GM19455 (cell line): ENCODE measurements at regions not wholly inside any gene's neighbourhood (a gene's known extent, or its start where the extent isn't known, plus 50 kb on each side); places are given as distances from the start of the nearest gene placed in this dataset.
"Not testable (repeated sequence)": the region's sequence is repeated elsewhere in the genome, so short reads cannot be mapped to it uniquely, and the experiment has no call there.

Experiments used
- ATAC-seq: cut with Tn5 transposase; IDR thresholded peaks from one replicate; pipeline ENCODE4 v1.9.1; 2021; ENCODE audit not compliant: unreplicated experiment

DNA sequence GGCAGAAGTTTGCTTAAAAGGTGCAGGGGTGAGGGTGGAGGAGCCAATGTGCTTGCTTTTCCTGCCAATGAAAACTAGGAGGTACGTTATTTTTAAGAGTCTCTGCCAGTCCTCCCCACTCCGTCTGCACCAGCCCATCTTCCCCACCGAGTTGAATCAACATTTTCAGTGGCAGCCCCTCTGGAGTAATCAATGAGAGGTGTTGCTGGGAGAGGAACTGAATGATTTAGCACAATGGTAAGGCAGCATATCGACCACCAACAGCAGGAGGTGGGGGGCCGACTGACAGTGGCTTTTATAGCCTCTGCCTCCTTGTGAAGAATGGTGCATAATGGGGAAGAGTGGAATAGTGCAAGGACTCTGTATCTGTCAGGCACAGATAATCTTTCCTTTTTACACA, 1465.0 kb upstream of the GOT2 start:
- no peak for ATAC-seq

DNA sequence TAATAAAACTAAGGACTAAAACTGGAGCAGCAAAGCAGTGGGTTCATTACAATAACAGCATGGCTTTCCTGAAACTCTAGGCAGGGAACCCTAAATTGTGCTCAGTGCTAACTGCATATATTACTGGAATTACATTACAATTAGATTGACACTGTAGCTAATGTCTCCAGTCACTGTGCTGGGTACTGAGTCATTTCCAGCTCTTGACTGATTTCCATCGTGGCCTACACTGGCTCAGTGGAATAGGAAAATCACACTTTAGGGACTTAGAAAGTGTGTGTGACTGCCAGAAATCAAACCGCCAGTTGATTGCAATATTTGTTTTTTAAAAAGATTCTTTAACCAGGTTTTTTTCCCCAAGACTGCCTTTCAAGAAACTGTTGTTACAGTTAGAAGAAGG, 1447.4 kb upstream of the GOT2 start:
- ATAC-seq, result no peak

DNA sequence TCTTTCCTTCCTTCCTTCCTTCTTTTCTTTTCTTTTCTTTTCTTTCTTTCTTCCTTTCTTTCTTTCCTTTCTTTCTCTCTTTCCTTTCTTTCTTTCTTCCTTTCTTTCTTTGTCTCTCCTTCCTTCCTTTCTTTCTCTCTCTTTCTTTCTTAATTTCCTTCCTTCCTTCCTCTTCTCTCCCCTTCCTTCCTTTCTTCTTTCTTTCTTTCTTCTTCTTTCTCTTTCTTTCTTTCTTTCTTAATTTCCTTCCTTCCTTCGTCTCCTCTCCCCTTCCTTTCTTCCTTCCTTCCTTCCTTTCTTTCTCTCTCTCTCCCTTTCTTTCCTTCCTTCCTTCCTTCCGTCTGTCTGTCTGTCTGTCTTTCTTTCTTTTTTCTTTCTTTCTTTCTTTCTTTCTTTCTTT, 1446.5 kb upstream of the GOT2 start:
- ATAC-seq, result no peak

DNA sequence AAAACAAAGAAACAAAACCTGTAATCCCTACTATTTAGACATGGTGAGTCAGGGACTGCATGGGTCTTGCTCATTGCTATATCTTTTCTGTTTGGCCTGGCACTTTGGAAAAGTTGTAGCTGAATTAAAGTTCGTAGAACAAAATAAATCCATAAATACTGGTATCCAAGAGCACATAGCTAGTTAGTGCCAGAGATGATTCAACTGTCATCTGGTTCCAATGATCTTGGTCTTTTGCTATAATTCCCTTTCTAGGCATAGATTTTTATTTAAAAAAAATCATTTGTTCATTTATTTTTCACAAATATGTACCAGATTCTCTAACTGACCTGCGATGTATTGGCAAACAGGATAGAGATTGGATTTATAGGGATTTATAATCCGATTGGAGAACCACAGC, 1436.1 kb upstream of the GOT2 start:
- ATAC-seq, result no peak

DNA sequence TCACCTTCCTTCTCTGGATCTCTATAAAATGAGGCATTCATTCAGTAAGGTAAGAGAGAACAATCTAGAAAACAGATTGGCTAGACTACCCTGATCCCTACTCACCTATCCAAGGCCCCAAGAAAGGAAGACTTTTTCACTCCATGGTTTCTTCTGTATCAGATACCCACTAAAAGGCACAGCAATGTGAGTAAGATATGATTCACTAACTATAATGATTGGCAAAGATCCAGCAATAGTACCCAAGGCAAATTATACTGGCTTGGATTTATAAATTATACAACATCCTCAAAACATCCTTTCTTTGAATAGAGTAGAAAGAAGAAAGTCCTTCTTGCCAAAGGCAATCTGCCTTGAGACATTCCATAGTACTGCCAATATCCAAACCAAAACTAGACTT, 1432.0 kb upstream of the GOT2 start:
- ATAC-seq, result no peak

DNA sequence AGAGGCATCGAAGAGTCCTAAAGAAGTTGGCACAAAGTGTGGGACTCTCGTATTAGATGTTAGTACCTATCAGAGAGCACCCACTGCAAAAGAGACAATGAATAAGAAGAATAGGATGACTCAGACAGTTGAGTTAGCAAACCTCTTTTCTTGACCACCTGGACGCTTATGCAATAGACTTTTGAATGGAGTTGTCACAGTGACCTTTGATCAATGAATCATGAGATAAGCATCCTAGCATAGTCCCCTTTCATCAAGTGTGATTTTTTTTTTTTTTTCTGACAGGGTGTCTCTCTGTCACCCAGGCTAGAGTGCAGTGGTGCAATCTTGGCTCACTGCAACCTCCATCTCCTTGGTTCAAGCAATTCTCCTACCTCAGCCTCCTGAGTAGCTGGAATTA, 1417.9 kb upstream of the GOT2 start:
- no peak for ATAC-seq

DNA sequence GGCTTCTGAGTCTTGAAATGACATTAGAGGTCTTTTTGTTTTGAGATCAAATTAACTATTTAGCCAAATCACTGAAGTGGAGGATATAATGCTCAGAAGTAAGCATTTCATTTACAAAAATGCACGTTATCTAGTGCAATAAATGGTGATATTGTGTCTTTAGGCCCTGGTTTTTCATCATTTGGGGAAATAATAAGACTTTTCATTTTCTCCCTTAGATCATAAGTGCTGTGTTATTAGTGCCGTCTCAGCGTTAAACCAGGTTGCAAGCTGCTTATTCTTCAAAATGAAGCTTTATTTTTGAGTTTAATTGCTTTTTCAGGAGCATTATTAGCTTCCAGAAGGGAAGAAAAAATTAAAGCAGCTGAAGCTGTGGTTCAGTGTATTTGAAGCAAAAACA, 1416.8 kb upstream of the GOT2 start:
- no peak for ATAC-seq

DNA sequence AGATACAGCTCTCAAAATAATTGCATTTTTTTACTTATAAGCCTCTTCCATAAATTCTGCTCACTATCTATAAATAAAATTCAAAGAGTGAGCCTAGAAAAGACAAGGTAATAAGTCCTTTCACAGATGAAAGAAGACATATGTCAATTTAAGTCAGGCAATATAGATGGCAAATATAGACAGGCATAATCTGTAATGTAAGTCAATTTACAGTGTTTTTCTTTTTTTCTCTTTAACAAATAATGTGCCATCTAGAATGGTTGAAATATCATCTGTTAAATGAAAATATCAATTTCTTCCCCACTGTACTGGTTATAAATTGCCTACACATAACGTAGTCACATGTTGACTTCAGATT, 1409.2 kb upstream of the GOT2 start:
- no peak for ATAC-seq

DNA sequence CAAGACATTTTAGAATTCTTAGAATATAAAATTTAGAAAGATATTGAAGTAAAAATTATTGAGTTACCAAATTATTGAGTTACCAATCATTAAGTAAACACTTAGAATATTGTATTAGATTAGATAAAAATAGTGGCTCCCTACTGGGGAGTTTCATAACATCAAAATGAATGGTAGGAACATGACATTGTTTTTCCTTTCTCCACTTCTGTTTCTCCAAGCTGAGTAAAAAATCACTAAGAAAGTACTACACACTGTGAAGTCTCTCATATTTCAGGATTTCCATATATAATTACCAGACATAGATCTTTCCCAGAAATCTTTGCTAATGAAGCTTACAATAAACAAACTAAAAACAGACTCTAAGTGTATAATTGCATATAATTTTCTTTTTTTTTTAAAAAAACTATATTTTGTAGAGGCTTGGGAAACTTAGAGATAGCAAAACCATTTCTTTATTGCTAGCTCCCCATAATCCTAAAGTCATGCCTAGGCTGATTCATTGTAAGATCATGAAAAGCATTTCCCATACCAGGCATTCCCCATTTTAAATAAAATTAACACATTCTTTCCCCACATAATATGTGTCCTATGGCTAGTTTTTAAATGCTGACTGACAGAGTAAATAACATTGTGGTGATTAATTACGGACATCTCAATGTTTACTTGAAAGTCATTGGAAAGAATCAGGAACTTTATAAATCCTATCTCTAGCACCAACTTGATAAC, 1408.7 kb upstream of the GOT2 start:
- no peak for ATAC-seq

DNA sequence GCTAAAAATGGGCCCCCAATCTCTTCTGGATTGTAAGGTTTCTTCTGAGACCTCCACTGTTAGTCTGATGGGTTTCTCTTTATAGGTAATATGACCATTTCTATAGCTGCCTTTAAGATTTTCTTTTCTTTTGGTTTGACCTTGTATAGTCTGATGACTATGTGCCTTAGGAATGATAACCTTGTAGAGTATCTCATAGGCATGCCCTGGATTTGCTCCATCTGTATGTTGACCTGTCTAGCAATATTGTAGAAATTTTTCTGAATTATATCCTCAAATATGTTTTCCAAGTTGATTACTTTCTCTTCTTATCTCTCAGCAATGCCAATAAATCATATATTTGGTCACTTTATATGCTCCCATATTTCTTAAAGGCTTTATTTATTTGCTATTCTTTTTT, 1403.8 kb upstream of the GOT2 start:
- ATAC-seq, result no peak

DNA sequence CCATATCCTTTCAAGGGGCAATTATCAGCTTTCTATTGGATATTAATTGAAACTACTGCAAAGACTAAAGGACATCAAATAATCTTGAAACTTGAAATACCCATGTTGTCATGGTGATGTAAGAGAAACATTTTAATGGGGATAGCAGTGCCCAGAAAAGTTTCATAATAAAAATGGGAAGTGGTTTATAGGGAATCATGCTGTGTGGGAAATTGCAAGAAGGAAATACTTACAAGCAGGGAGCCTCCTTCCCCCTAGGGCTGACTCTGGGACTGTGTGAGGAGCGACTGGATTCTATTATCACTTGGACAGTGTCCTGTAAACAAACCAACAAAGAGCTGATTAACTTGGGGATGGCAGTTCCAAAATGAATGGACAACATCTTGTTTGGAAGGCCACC, 1393.1 kb upstream of the GOT2 start:
- ATAC-seq, result no peak

DNA sequence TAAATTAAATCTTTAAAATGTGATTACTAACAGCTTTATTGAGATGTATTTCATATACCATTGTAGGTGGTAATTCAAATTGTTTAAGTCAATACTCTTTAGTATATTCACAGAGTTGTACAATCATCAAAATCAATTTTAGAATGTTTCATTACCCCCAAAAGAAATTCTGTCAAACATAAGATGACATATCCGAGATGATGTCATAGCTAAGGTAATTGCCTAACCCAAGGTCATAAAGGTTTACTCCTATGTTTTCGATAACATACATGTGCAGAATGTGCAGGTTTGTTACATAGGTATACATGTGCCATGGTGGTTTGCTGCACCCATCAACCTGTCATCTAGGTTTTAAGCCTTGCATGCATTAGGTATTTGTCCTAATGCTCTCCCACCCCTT, 1392.0 kb upstream of the GOT2 start:
- ATAC-seq, result not testable (repeated sequence)

DNA sequence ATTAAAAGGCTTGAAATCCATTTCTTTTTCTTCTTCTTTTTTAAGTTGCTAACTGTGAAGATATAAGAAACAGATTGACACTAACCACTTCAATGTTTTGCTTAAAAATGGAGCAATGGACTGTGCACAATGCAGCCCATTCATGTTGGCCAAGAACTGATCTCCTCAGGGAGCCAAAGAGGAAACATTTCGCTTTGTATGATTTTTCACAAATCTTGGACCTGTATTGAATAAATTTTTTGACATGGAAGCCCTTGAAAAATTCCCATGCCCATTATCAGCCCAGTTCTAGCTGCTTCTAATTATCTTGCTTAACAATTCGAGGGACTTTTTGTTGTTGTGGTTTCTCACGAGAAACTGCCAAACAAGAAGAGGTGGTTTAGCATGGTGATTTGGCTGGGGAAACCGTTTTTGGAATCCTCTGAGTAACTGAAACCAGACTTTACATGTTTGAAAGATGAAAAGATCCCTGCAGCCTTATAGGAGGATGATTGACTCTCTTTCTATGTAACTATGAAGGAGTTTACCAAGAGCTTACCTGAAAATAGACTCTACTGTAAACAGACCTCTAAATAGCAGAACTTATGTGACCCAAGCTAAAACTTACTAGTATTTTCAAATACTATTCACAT, 1389.4 kb upstream of the GOT2 start:
- no peak for ATAC-seq

DNA sequence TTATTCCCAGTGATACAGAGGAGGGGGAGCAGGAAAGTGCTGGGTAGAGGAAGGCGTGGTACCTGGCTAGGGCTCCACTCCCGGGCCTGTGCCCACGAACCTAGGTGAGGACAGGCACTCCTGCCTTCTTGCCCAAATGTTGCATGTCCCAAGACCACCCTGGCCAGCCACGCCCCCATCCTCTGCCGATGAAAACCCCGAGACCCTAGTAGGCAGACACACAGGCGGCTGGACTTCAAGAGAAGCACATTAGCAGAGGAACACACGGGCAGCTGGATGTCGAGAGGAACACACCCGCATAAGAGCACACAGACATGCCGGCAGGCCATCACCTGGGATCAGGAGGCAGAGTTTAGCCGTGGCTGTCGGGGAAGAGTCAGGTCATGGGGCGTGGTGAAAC, 1386.5 kb upstream of the GOT2 start:
- no peak for ATAC-seq

DNA sequence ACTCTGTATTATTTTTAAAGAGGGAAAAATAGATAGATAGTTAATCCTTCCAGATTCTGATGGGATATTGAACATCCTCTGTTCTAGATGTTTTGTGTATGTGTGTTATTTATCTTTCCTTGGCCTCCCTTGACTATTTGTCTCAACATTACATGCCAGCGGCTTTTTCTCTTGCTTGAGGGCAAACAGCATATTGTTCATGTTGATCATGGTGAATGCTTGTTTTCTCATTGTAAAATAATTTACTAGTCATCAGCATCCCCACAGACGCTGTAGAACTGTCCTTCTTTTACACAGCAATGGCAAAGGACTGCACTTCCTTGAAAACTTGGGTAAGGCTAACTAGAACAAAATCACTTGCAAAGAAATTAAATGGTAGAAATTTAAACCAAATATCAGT, 1376.4 kb upstream of the GOT2 start:
- no peak for ATAC-seq

DNA sequence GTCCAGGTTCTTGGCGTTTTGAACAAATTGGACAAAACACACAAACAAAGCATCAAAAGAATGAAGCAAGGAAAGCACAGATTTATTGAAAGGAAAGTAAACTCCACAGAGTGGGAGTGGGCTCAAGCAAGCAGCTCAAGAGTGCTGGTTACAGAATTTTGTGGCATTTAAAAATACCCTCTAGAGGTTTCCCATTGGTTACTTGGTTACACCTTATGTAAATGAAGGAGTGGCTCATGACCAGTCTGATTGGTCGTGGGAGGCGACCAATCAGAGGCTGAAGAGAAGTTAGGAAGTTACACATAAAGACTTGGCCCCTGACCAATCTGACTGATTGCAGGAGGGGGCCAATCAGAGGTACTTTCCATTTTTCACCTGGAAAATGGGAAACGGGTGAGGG, 1373.8 kb upstream of the GOT2 start:
- no peak for ATAC-seq

DNA sequence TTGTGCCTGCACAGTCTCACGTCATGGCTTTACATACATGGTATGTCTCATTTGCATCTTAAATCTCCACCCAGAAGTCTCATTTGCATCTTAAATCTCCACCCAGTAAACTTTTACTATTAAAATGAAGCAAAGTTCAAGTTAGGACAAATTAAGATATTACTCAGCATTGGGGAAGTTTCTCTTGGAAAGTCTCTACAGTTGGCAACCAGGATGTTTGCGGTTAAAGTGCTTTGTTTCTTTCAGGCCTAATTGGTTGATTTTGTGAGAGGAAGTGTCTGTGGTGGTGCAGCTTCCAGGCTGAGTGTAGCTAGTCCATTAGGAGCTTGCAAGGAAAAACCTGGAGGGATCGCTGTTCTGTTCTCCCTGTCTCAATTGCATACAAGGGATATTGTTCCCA, 1373.3 kb upstream of the GOT2 start:
- no peak for ATAC-seq

DNA sequence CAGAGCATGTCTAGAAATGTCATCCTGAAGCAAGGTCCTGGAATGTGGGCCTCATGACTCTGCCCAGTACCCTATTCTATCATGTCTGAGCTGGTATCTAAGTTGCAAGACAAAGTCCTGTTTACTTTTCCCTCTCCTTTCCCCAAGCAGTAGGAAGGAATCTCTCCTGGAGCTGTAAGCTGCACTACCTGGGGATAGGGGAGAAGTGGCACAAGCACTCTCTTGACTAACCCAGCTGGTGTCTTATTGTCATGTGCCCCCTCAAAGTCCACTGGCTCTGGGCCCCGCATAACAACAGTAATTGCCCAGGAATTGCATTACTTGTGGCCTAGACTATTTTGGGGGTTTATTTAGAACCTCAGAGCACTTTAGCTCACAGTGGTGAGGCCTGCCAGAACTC, 1366.3 kb upstream of the GOT2 start:
- no peak for ATAC-seq

DNA sequence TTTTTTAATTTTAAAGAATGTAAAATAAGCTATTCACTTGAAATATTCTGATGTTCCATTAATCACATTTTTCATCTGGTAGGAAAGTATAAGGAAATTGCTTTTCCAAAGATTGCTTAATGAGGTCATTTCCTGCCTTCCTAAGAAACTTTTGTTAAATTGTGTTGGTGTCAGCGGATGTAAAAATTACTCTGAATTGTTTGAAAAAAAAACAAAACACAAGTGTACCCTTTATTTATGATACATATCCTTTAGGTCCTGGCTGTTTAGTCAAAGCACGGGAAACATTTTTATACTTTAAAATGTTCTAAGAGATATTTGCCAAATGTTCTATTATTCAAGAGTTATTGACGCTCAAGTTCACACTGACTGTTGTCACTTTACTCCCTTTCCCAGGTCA, 1357.4 kb upstream of the GOT2 start:
- ATAC-seq, result no peak

DNA sequence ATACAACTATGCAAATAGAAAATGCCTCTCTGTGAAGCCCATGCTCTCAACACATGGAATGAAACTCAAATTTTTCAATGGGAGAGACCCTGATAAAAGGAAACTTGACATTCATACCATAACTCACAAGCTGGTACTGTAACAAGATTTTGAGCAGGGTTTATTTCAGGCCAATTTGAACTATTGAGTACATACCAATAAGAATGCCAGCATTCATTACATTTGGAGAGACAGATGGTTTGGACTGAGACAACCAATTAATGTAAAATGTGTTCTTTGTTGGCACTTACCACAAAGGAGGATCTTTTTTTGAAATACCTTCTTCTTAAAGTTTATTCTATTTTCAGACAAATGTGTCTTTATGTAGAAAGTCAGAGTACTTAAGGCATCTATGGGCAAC, 1357.0 kb upstream of the GOT2 start:
- no peak for ATAC-seq

DNA sequence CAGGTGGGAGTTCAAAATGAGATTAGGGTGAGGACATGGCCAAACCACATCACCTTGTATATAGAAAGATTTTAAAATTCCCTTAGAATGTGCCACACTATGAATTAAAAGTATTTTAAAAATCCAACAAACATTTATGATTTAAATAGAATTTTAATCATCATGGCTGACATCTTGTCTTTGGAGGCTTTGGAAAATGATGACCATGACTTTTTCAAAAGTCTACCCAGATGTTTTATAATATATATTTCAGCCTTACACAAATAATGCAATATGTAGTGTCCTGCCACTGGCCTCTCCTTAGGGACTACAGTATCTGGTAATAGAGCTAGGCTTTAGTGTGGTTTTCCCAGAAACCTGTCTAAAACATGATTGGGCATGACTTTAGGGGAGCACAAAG, 1353.4 kb upstream of the GOT2 start:
- no peak for ATAC-seq

DNA sequence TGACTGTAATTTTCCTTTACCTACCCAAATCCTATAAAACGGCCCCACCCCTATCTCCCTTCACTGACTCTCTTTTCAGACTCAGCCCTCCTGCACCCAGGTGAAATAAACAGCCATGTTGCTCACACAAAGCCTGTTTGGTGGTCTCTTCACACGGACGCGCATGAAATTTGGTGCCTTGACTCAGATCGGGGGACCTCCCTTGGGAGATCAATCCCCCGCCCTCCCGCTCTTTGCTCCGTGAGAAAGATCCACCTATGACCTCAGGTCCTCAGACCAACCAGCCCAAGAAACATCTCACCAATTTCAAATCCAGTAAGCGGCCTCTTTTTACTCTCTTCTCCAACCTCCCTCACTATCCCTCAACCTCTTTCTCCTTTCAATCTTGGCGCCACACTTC, 1344.7 kb upstream of the GOT2 start:
- not testable (repeated sequence) for ATAC-seq

DNA sequence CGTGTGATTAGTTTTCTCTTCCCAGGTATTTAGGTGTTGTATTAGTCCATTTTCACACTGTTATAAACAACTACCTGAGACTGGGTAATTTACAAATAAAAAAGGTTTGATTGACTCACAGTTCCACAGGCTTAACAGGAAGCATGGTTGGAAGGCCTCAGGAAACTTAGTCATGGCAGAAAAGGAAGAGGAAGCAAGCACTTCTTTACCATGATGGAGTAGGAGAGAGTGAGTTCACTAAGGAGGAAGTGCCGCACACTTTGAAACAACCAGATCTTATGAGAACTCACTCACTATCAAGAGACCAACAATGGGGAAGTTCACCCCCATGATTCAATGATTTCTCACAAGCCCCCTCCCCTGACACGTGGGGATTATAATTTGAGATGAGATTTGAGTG, 1343.7 kb upstream of the GOT2 start:
- no peak for ATAC-seq
